Neutrophil (primary cell): ENCODE measurements at regions not wholly inside any gene's neighbourhood (a gene's known extent, or its start where the extent isn't known, plus 50 kb on each side); places are given as distances from the start of the nearest gene placed in this dataset.

Experiments
- H3K27ac ChIP-seq: fragments of 200-600 bp; sonication (generic); 2 replicates; pipeline ENCODE4 v1.5.1; 2016; ENCODE audit warnings: mild to moderate bottlenecking, moderate library complexity
- H3K27me3 ChIP-seq: fragments of 200-600 bp; sonication (generic); 2 replicates; pipeline ENCODE4 v1.6.0; 2016; ENCODE audit warnings: mild to moderate bottlenecking
- H3K36me3 ChIP-seq: fragments of 200-600 bp; sonication (generic); 2 replicates; pipeline ENCODE4 v1.5.1; 2017
- H3K4me1 ChIP-seq, 2 experiments: fragments of 200-600 bp in 1 of 2; sonication (generic) in 1 of 2; 1 replicate in 1 of 2; 2 replicates in 1 of 2; pipeline versions ENCODE4 v1.5.1 to v1.6.1; 2013 to 2016; ENCODE audit warnings: low read depth in 1 of 2, low read length in 1 of 2, mild to moderate bottlenecking in 1 of 2, moderate library complexity in 1 of 2; ENCODE audit not compliant: control insufficient read depth in 1 of 2, insufficient read depth in 1 of 2
- H3K4me3 ChIP-seq, 2 experiments: fragments of 200-600 bp in 1 of 2; sonication (generic) in 1 of 2; 1 replicate in 1 of 2; 2 replicates in 1 of 2; pipeline ENCODE4 v1.5.1; 2013 to 2016; ENCODE audit warnings: low read depth in 1 of 2, low read length in 1 of 2, mild to moderate bottlenecking in 1 of 2, moderate library complexity in 1 of 2
- H3K9me3 ChIP-seq: fragments of 200-600 bp; sonication (generic); 2 replicates; pipeline ENCODE4 v1.5.1; 2016
- CTCF ChIP-seq: fragments of 200-600 bp; sonication (generic); IDR thresholded peaks from 2 replicates; pipeline ENCODE4 v1.5.1; 2016; ENCODE audit warnings: antibody characterized with exemption

DNA sequence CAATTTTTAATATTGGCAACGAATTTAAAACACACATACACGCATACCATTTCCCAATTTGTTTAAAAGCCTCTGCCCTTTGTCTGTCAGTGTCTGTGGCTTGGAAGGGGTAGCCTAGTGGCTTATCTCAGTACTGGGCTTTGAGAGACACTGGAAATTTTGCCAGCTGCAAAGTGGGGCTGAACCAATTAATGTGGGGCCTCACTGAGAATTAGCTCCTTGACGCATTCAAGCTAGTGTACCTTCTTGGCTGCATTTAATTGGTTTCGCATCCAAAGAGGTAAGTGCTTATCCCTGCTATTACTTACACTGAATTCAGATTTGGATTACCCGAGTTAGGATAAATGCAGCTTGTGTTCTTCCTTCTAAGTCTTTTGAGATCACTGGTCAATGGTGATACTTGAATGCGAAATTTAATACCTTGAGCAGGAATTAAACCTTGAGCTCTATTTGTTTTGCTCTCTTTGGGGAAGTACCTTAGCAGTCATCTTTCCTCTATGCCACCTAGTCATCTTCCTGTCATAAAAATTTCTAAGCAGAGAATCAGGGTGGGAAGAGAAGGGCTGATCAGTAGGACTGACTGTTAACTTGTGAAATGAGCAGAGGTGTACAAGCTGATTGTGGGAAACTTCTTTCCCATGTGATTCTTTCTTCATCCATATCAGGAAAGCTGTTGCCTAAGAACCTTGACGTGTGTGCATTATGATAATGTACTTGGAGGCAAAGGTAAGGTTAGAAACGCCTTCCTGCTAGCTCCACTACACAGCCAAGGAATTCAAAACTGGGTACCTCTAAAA, 187.7 kb upstream of the E2F8 start:
- no peak for TF ChIP-seq CTCF
- H3K9me3 ChIP-seq: no peaks in the 10 kb centered on the region
- H3K4me3 ChIP-seq: no peak overlapping the region
- H3K27me3 ChIP-seq: peaks cover 67% of the 10 kb centered on the region
- no peaks in the 10 kb centered on the region for H3K36me3 ChIP-seq
- H3K4me1 ChIP-seq: no peaks in the 10 kb centered on the region
- H3K27ac ChIP-seq: no peak overlapping the region

- Histone ChIP-seq H3K9me3 (no peaks in the 10 kb centered on the region), H3K27me3 (peaks cover 53% of the 10 kb centered on the region), H3K27ac (no peak overlapping the region), H3K4me3 (no peak overlapping the region), H3K4me1 (no peaks in the 10 kb centered on the region), H3K36me3 (no peaks in the 10 kb centered on the region)
- no peak for TF ChIP-seq CTCF
Measured at GRCh38 chr11:19426756-19427403, 186.1 kb upstream of the E2F8 start.

- TF ChIP-seq CTCF: no peak
- H3K4me1 ChIP-seq: no peaks in the 10 kb centered on the region
Measured at GRCh38 chr11:19426011-19426755, 185.4 kb upstream of the E2F8 start.

GRCh38 chr11:19422276-19422675, 181.5 kb upstream of the E2F8 start:
- no peak for TF ChIP-seq CTCF
- H3K9me3 ChIP-seq: no peaks in the 10 kb centered on the region
- no peaks in the 10 kb centered on the region for H3K36me3 ChIP-seq
- H3K4me3 ChIP-seq: no peak overlapping the region
- H3K27ac ChIP-seq: no peak overlapping the region
- H3K4me1 ChIP-seq: no peaks in the 10 kb centered on the region
- peaks cover 30% of the 10 kb centered on the region for H3K27me3 ChIP-seq

More at GRCh38 chr11:19426011-19426755, 185.4 kb upstream of the E2F8 start:
- H3K4me3 ChIP-seq: no peak overlapping the region
- H3K9me3 ChIP-seq: no peaks in the 10 kb centered on the region
- H3K27ac ChIP-seq: no peak overlapping the region
- H3K36me3 ChIP-seq: no peaks in the 10 kb centered on the region
- peaks cover 49% of the 10 kb centered on the region for H3K27me3 ChIP-seq

GRCh38 chr11:19420868-19421533, 180.3 kb upstream of the E2F8 start:
- H3K4me3 ChIP-seq: no peak overlapping the region
- H3K27ac ChIP-seq: no peak overlapping the region
- no peaks in the 10 kb centered on the region for H3K36me3 ChIP-seq
- TF ChIP-seq CTCF: no peak
- H3K4me1 ChIP-seq: no peaks in the 10 kb centered on the region
- peaks cover 21% of the 10 kb centered on the region for H3K27me3 ChIP-seq
- H3K9me3 ChIP-seq: no peaks in the 10 kb centered on the region
